ENCODE measurements at regions not wholly inside any gene's neighbourhood (a gene's known extent, or its start where the extent isn't known, plus 50 kb on each side); places are given as distances from the start of the nearest gene placed in this dataset.

DNA sequence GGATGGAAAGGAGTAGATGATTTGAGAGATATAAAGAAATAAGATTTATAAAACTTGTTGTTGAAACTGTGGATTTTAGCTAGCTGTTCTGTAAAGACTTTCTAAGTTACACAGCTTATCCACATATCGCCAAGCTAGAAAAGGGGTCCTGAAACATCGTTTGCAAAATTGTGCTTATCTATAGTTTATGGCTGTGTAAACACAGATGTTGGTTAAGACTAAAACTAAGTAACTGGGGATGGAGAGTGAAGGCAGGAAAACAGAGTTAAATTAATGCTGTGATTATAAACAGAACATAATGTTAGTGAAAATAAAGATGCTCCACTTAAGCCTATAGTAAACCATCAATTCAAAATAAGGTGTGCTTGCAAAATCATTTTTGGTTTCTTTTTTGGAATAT, 311.3 kb upstream of the DDHD1 start:
- no peaks in the 10 kb centered on the region for H3K27me3 ChIP-seq (ENCODE audit: insufficient read depth, low read length, poor library complexity)
- no peak for ATAC-seq (ENCODE audit: insufficient read depth, low read depth)

DNA sequence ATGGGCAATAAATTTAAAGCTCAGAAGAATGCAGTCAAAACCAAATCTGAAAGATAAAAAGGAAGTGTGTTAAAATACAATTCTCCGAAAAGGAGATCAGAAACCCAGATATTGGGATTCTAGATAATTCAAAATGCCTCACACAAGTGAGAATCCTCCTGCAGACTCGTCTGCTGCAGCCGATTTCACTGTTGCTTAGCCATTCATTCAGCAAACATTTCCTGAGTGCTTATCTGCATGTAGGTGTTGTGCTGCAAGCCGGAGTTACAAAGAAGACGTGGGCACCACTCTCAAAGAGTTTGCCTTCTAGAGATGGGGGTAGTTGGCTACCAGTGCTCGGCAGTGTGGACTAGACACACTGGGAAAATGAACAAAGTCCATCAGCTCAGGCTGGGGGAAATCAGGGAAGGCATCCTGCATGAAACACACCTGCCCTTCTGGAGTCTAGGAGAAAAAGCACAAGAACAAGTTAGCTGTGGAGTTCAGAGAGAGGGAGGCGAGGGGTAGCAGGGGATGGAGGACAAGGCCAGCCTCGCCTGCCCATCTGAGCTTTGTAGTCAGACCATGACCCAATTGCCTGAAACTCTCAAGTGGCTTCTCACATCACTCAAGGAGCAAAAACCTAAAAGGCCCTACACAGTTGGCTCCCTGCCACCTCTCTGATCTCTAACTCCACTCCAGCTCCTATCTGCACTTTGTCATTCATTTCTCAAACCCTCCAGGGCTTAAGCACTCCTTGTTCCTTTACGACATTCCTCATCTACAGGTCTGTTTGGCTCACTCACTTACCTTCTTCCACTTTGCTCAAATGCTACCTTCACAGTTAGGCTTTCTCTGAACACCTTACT, 310.0 kb upstream of the DDHD1 start:
- Histone ChIP-seq H3K4me2 (ENCODE audit: insufficient read depth, low read length) (no peak overlapping the region), H2AFZ (ENCODE audit: low read depth, low read length) (no peak overlapping the region), H3K9ac (ENCODE audit: low read depth, low read length) (no peak overlapping the region), H3K79me2 (ENCODE audit: insufficient read depth, low read length) (peaks cover 10% of the 10 kb centered on the region; the same call in 1 of the 2 replicates), H3K27me3 (ENCODE audit: insufficient read depth, low read length, poor library complexity) (no peaks in the 10 kb centered on the region), H3K4me1 (ENCODE audit: insufficient read depth, low read length) (0 out of 2 replicates have a peak, but pooled peaks cover 3% of the 10 kb centered on the region), H3K27ac (ENCODE audit: low read length) (no peak overlapping the region), H4K20me1 (ENCODE audit: insufficient read depth, low read length) (no peaks in the 10 kb centered on the region; the same call in 1 of the 2 replicates), H3K4me3 (ENCODE audit: low read depth in 1 of 2, low read length in 2 of 2) (no peak overlapping the region), H3K36me3 (ENCODE audit: insufficient read depth, low read length) (no peaks in the 10 kb centered on the region), H3K9me3 (ENCODE audit: insufficient read depth, low read length, severe bottlenecking) (no peaks in the 10 kb centered on the region)
- DNase-seq (no peak), ATAC-seq (ENCODE audit: insufficient read depth, low read depth) (no peak)
- TF ChIP-seq, protein P1, sequence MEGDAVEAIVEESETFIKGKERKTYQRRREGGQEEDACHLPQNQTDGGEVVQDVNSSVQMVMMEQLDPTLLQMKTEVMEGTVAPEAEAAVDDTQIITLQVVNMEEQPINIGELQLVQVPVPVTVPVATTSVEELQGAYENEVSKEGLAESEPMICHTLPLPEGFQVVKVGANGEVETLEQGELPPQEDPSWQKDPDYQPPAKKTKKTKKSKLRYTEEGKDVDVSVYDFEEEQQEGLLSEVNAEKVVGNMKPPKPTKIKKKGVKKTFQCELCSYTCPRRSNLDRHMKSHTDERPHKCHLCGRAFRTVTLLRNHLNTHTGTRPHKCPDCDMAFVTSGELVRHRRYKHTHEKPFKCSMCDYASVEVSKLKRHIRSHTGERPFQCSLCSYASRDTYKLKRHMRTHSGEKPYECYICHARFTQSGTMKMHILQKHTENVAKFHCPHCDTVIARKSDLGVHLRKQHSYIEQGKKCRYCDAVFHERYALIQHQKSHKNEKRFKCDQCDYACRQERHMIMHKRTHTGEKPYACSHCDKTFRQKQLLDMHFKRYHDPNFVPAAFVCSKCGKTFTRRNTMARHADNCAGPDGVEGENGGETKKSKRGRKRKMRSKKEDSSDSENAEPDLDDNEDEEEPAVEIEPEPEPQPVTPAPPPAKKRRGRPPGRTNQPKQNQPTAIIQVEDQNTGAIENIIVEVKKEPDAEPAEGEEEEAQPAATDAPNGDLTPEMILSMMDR (IDR thresholded peaks at IDR 0.05; ENCODE audit: borderline replicate concordance, extremely low read depth, low read length, poor library complexity, severe bottlenecking): no peak
- TF ChIP-seq EZH2 (IDR thresholded peaks at IDR 0.05; ENCODE audit: borderline replicate concordance, low read depth, low read length, severe bottlenecking): no peak

More for the DNA sequence above, 311.3 kb upstream of the DDHD1 start:
- Histone ChIP-seq H3K9ac (ENCODE audit: low read depth, low read length) (no peak overlapping the region), H3K79me2 (ENCODE audit: insufficient read depth, low read length) (peaks cover 12% of the 10 kb centered on the region), H3K36me3 (ENCODE audit: insufficient read depth, low read length) (no peaks in the 10 kb centered on the region), H2AFZ (ENCODE audit: low read depth, low read length) (no peak overlapping the region), H3K27ac (ENCODE audit: low read length) (no peak overlapping the region), H4K20me1 (ENCODE audit: insufficient read depth, low read length) (no peaks in the 10 kb centered on the region; the same call in 1 of the 2 replicates), H3K9me3 (ENCODE audit: insufficient read depth, low read length, severe bottlenecking) (no peaks in the 10 kb centered on the region), H3K4me2 (ENCODE audit: insufficient read depth, low read length) (no peak overlapping the region), H3K4me3 (ENCODE audit: low read depth in 1 of 2, low read length in 2 of 2) (no peak overlapping the region), H3K4me1 (ENCODE audit: insufficient read depth, low read length) (no peaks in the 10 kb centered on the region)
- TF ChIP-seq, protein P1 (IDR thresholded peaks at IDR 0.05; ENCODE audit: borderline replicate concordance, extremely low read depth, low read length, poor library complexity, severe bottlenecking): no peak
- TF ChIP-seq EZH2 (IDR thresholded peaks at IDR 0.05; ENCODE audit: borderline replicate concordance, low read depth, low read length, severe bottlenecking): no peak
- no peak for DNase-seq

- Histone ChIP-seq H3K27ac (ENCODE audit: low read length) (no peak overlapping the region), H3K4me3 (ENCODE audit: low read depth in 1 of 2, low read length in 2 of 2) (no peak overlapping the region), H3K4me2 (ENCODE audit: insufficient read depth, low read length) (no peak overlapping the region), H2AFZ (ENCODE audit: low read depth, low read length) (no peak overlapping the region), H4K20me1 (ENCODE audit: insufficient read depth, low read length) (no peaks in the 10 kb centered on the region; the same call in 1 of the 2 replicates), H3K9ac (ENCODE audit: low read depth, low read length) (no peak overlapping the region), H3K36me3 (ENCODE audit: insufficient read depth, low read length) (no peaks in the 10 kb centered on the region), H3K27me3 (ENCODE audit: insufficient read depth, low read length, poor library complexity) (no peaks in the 10 kb centered on the region), H3K9me3 (ENCODE audit: insufficient read depth, low read length, severe bottlenecking) (no peaks in the 10 kb centered on the region), H3K79me2 (ENCODE audit: insufficient read depth, low read length) (peaks cover 10% of the 10 kb centered on the region; the same call in 1 of the 2 replicates), H3K4me1 (ENCODE audit: insufficient read depth, low read length) (0 out of 2 replicates have a peak, but pooled peaks cover 3% of the 10 kb centered on the region)
- DNase-seq: no peak
- ATAC-seq (ENCODE audit: insufficient read depth, low read depth): no peak
- no peak for TF ChIP-seq EZH2 (IDR thresholded peaks at IDR 0.05; ENCODE audit: borderline replicate concordance, low read depth, low read length, severe bottlenecking)
- TF ChIP-seq, protein P1 (IDR thresholded peaks at IDR 0.05; ENCODE audit: borderline replicate concordance, extremely low read depth, low read length, poor library complexity, severe bottlenecking): no peak
Measured at GRCh38 chr14:53461858-53462257, 308.7 kb upstream of the DDHD1 start.

All from DND-41 (cell line).